ENCODE measurements at regions not wholly inside any gene's neighbourhood (a gene's known extent, or its start where the extent isn't known, plus 50 kb on each side); places are given as distances from the start of the nearest gene placed in this dataset.

DNA sequence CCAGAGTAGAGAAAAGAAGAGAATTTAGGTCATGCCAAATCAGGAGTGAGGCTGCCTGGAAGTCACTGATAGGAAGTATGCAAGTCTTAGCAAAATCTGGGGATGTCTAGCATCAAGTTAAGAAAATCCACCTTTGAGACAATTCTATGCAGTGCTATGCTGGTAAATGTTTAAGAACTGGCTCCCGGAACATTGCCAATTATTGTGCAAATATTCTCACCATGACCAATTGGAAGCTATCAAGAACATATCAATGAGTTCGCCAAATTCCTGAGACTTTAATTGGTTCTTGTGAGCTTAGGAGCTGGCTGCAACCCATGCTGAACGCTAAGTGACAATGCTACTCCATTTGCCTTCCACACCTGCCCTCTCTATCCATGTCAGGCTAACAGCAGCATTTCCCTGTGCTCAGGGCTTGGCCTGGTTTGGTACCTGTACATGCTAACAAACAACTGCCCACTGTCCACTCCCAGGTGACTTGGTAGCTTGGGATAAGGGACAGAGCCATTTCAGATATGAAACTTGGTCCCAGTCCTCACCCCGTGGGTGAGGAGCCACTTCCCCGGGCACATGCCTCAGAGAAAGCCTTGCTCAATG is 172.9 kb upstream of the KLHL29 start:
- Histone ChIP-seq H3K4me3 (no peak overlapping the region), H3K27me3 (no peaks in the 10 kb centered on the region), H3K36me3 (no peaks in the 10 kb centered on the region), H3K9me3 (no peaks in the 10 kb centered on the region), H3K4me1 (ENCODE audit: insufficient read depth) (no peaks in the 10 kb centered on the region), H3K27ac (no peak overlapping the region)
- DNase-seq: no peak
- no peak for TF ChIP-seq EP300 (IDR thresholded peaks at IDR 0.05)
- TF ChIP-seq POLR2A (IDR thresholded peaks at IDR 0.05): no peak
- TF ChIP-seq CTCF (IDR thresholded peaks at IDR 0.05): no peak
- intact Hi-C loops (cut with DNase I): no loop called here
- 79 to 91% (median 91%) methylated on average over 5 of the region's 5 CpGs for WGBS, 3 donors

GRCh38 chr2:23213196-23213595 is 171.8 kb upstream of the KLHL29 start:
- TF ChIP-seq CTCF (IDR thresholded peaks at IDR 0.05) (no peak), EP300 (IDR thresholded peaks at IDR 0.05) (no peak), POLR2A (IDR thresholded peaks at IDR 0.05) (no peak)
- no peak for DNase-seq
- 87 to 96% (median 93%) methylated on average over 7 of the region's 7 CpGs for WGBS, 3 donors
- no peaks in the 10 kb centered on the region for H3K9me3 ChIP-seq
- H3K4me3 ChIP-seq: no peak overlapping the region
- intact Hi-C loops (cut with DNase I): no loop called here
- H3K27ac ChIP-seq: no peak overlapping the region
- H3K27me3 ChIP-seq: no peaks in the 10 kb centered on the region
- no peaks in the 10 kb centered on the region for H3K4me1 ChIP-seq (ENCODE audit: insufficient read depth)
- H3K36me3 ChIP-seq: no peaks in the 10 kb centered on the region

GRCh38 chr2:23215016-23215415 is 170.0 kb upstream of the KLHL29 start:
- Histone ChIP-seq H3K27me3 (no peaks in the 10 kb centered on the region), H3K27ac (no peak overlapping the region), H3K36me3 (no peaks in the 10 kb centered on the region), H3K9me3 (no peaks in the 10 kb centered on the region), H3K4me1 (ENCODE audit: insufficient read depth) (no peaks in the 10 kb centered on the region), H3K4me3 (no peak overlapping the region)
- intact Hi-C loops (cut with DNase I): no loop called here
- no peak for DNase-seq
- TF ChIP-seq EP300 (IDR thresholded peaks at IDR 0.05): no peak
- no peak for TF ChIP-seq POLR2A (IDR thresholded peaks at IDR 0.05)
- no peak for TF ChIP-seq CTCF (IDR thresholded peaks at IDR 0.05)
- WGBS, 3 donors: 92 to 96% (median 94%) methylated on average over 3 of the region's 3 CpGs

DNA sequence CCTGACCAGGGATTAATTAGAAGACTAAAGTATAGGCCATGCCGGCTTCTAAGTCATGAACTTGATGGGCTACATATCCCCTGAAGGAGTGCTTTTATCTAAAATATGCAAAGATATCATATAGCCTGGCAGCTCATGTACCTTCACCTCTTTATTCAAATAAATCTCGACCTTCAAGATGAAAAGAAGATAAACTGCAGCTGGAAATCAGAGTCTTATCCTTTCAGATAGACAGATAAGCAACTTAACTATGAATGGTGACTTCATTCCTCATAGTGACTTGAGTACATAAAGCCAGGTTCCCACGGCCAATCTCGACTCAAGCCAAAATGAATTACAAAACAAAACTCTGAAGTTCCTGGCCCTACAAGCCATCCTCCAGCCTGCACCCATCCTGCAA is 165.3 kb upstream of the KLHL29 start:
- no peaks in the 10 kb centered on the region for H3K4me1 ChIP-seq (ENCODE audit: insufficient read depth)
- H3K27ac ChIP-seq: no peak overlapping the region
- H3K36me3 ChIP-seq: no peaks in the 10 kb centered on the region
- TF ChIP-seq EP300 (IDR thresholded peaks at IDR 0.05) (no peak), CTCF (IDR thresholded peaks at IDR 0.05) (no peak), POLR2A (IDR thresholded peaks at IDR 0.05) (no peak)
- no peaks in the 10 kb centered on the region for H3K9me3 ChIP-seq
- H3K27me3 ChIP-seq: no peaks in the 10 kb centered on the region
- intact Hi-C loops (cut with DNase I): no loop called here
- no peak overlapping the region for H3K4me3 ChIP-seq
- DNase-seq: no peak
- WGBS, 3 donors: 65 to 76% (median 71%) methylated on average over 4 of the region's 4 CpGs

Data from ovary (tissue), 7 donors.